ENCODE measurements at regions not wholly inside any gene's neighbourhood (a gene's known extent, or its start where the extent isn't known, plus 50 kb on each side); places are given as distances from the start of the nearest gene placed in this dataset.
A peak's percentile ranks its signal among the peaks of the same experiment; 100 is the strongest.

DNA sequence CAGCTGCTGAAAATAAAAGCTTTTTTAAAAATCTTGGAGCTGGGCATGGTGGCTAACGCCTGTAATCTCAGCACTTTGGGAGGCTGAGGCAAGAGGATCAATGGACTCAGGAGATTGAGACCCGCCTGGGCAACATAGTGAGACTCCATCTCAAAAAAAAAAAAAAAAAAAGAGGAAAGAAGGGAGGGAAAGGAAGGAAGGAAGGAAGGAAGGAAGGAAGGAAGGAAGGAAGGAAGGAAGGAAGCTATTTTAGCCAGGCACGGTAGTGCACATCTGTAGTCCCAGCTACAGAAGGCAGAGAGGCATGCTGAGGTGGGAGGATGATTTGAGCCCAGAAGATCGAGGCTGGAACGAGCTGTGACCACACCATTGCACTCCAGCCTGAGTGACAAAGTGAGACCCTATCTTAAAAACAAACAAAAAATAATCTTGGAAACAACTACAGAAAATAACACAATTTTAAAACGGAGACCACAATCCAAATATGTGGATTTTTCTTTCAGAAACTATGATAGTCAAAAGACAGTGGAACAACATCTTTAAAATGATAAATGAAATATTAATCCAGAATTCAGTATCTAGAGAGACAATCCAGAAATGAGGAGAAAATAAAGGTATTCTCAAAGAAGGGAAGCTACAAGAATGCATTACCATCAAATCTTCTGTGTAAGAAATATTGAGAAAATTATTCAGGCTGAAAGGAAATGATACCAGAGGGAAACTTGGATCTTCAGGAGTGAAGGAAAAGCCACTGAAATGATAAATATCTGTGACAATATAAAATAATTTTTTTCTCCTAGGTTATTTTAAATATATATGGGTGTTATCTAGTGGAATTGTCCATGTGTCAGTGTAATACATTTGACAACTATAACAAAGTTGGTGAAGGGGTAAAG lies 182.0 kb downstream of the GPX5 start:
- POLR2A ChIA-PET: no interaction called here
- intact Hi-C loops (cut with micrococcal nuclease): no loop called here
- CTCF ChIA-PET: no interaction called here
- Mint-ChIP-seq H3K36me3 (ENCODE audit: low read depth) (peaks cover 2% of the 10 kb centered on the region), H3K9me3 (peaks cover 23% of the 10 kb centered on the region), H3K4me3 (no peak overlapping the region), H3K4me1 (peaks cover 4% of the 10 kb centered on the region), H3K27ac (no peak overlapping the region), H3K27me3 (peaks cover 62% of the 10 kb centered on the region)
- ATAC-seq (ENCODE audit: low read depth) (no peak), DNase-seq (no peak)
- TF ChIP-seq CTCF (IDR thresholded peaks at IDR 0.05): no peak

GRCh38 chr6:28709478-28710349 lies 184.0 kb downstream of the GPX5 start:
- ATAC-seq (ENCODE audit: low read depth) (no peak), DNase-seq (no peak)
- H3K27me3 Mint-ChIP-seq: peaks cover 44% of the 10 kb centered on the region
- no peak overlapping the region for H3K27ac Mint-ChIP-seq
- no peak for TF ChIP-seq CTCF (IDR thresholded peaks at IDR 0.05)
- ChIA-PET POLR2A (interaction anchor here (0.7 kb wide), 1 partner anchor 192 kb away, joined by 6 read pairs; no protein-coding TSS in a partner anchor), CTCF (no interaction called here)
- H3K4me1 Mint-ChIP-seq: peaks cover 4% of the 10 kb centered on the region
- peak overlapping the region; percentile 24 for H3K4me3 Mint-ChIP-seq
- intact Hi-C loops (cut with micrococcal nuclease): no loop called here
- H3K9me3 Mint-ChIP-seq: peaks cover 21% of the 10 kb centered on the region
- peaks cover 2% of the 10 kb centered on the region for H3K36me3 Mint-ChIP-seq (ENCODE audit: low read depth)

GRCh38 chr6:28710466-28711191 lies 184.9 kb downstream of the GPX5 start:
- Mint-ChIP-seq H3K9me3 (peaks cover 23% of the 10 kb centered on the region), H3K36me3 (ENCODE audit: low read depth) (peaks cover 2% of the 10 kb centered on the region), H3K27ac (no peak overlapping the region), H3K4me1 (peaks cover 4% of the 10 kb centered on the region), H3K27me3 (peaks cover 40% of the 10 kb centered on the region), H3K4me3 (no peak overlapping the region)
- intact Hi-C loops (cut with micrococcal nuclease): no loop called here
- ATAC-seq (ENCODE audit: low read depth): no peak
- DNase-seq: no peak
- ChIA-PET CTCF (no interaction called here), POLR2A (no interaction called here)
- TF ChIP-seq CTCF (IDR thresholded peaks at IDR 0.05): no peak

- H3K27ac Mint-ChIP-seq: no peak overlapping the region
- DNase-seq: no peak
- intact Hi-C loops (cut with micrococcal nuclease): no loop called here
- POLR2A ChIA-PET: no interaction called here
- H3K9me3 Mint-ChIP-seq: peaks cover 23% of the 10 kb centered on the region
- peaks cover 2% of the 10 kb centered on the region for H3K36me3 Mint-ChIP-seq (ENCODE audit: low read depth)
- CTCF ChIA-PET: no interaction called here
- no peak for TF ChIP-seq CTCF (IDR thresholded peaks at IDR 0.05)
- no peak overlapping the region for H3K4me3 Mint-ChIP-seq
- no peak for ATAC-seq (ENCODE audit: low read depth)
- peaks cover 4% of the 10 kb centered on the region for H3K4me1 Mint-ChIP-seq
- peaks cover 40% of the 10 kb centered on the region for H3K27me3 Mint-ChIP-seq
Observed at GRCh38 chr6:28711325-28711724, 185.6 kb downstream of the GPX5 start.

Data from activated B cell treated with CpG ODN at 0.5 μM for 24 hours (primary cell).